Neural crest cell (in vitro differentiated cells): ENCODE measurements at regions not wholly inside any gene's neighbourhood (a gene's known extent, or its start where the extent isn't known, plus 50 kb on each side); places are given as distances from the start of the nearest gene placed in this dataset.
"Not testable (repeated sequence)": the region's sequence is repeated elsewhere in the genome, so short reads cannot be mapped to it uniquely, and the experiment has no call there.

ENCODE experiments used
- DNase-seq: peaks from one replicate; pipeline ENCODE4 v3.0.0; 2021; ENCODE audit warnings: low read depth, mixed read lengths, low spot score
- H3K27ac Mint-ChIP-seq: one replicate; pipeline ENCODE4 v1.8.0; 2021; ENCODE audit warnings: mild to moderate bottlenecking, mixed read lengths; ENCODE audit not compliant: unreplicated experiment
- H3K27me3 Mint-ChIP-seq: 2 replicates; pipeline ENCODE4 v1.8.0; 2021; ENCODE audit warnings: low read depth, mild to moderate bottlenecking, mixed read lengths
- H3K36me3 Mint-ChIP-seq: 2 replicates; pipeline ENCODE4 v1.8.0; 2021; ENCODE audit warnings: low read depth, mild to moderate bottlenecking, mixed read lengths
- H3K4me1 Mint-ChIP-seq: 2 replicates; pipeline ENCODE4 v1.8.0; 2021; ENCODE audit warnings: mixed read lengths
- H3K4me3 Mint-ChIP-seq: one replicate; pipeline ENCODE4 v1.8.0; 2021; ENCODE audit warnings: mild to moderate bottlenecking, mixed read lengths
- H3K9me3 Mint-ChIP-seq: 2 replicates; pipeline ENCODE4 v1.8.0; 2021; ENCODE audit warnings: mixed read lengths
- CTCF ChIP-seq: fragments of 200-600 bp; sonication (generic); conservative IDR thresholded peaks from 2 replicates; pipeline ENCODE4 v1.5.0; 2021; ENCODE audit warnings: antibody characterized with exemption, mild to moderate bottlenecking

DNA sequence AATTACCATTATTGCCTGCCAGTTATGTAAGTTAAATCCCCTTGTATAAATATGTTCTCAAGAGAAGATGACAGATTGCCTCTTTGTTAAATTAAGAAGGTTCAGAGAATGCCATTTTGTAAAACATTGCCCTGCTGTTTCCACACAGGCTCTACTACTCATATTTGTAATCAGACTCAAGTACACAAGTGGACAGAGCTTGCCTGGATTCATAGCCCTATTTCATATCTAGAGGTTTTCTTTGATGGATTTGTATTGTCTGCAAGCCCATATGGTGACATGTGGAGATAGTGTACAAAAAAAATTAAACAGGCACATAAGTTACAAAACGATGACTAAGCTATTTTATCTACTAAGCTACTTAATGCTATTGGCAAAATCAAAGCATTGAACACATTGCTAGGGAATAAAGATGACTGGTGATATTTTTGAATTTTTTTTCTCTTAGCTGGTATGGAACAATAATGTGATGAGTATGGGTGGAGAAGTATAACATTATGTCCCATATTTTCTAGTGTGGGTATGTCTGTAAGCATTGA, 1286.6 kb upstream of the ALCAM start:
- Mint-ChIP-seq H3K9me3 (no peaks in the 10 kb centered on the region), H3K4me1 (no peaks in the 10 kb centered on the region), H3K36me3 (no peaks in the 10 kb centered on the region), H3K27ac (no peak overlapping the region), H3K27me3 (no peaks in the 10 kb centered on the region), H3K4me3 (no peak overlapping the region)
- TF ChIP-seq CTCF = no peak
- no peak for DNase-seq

DNA sequence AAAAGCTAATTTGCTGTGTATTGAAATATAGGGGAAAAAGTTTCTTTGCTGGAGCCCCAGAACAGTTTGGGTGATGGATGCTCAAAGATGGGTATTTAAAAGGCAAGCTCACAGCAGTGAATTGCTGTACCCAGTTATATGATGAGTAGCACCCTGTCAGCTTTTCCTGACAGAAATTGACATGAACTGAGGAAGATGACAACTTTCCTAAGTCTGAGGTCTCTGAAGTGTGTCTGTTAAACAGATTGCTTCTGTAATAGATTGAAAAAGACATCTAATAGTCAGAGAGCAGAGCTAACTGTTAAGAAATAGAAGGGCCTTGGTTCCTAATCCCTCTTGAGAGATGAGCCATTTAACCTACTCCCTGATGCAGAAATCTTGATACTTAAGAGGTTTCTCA, 1278.0 kb upstream of the ALCAM start:
- H3K36me3 Mint-ChIP-seq = no peaks in the 10 kb centered on the region

GRCh38 chr3:104089987-104090386, 1276.7 kb upstream of the ALCAM start:
- DNase-seq, H3K36me3 Mint-ChIP-seq, H3K27ac Mint-ChIP-seq, H3K27me3 Mint-ChIP-seq, H3K4me1 Mint-ChIP-seq, H3K4me3 Mint-ChIP-seq: not testable (repeated sequence)
- peaks cover 11% of the 10 kb centered on the region for H3K9me3 Mint-ChIP-seq

More for the DNA sequence above, 1278.0 kb upstream of the ALCAM start:
- H3K27ac Mint-ChIP-seq = no peak overlapping the region
- H3K4me1 Mint-ChIP-seq = no peaks in the 10 kb centered on the region
- no peaks in the 10 kb centered on the region for H3K27me3 Mint-ChIP-seq
- DNase-seq = no peak
- no peak for TF ChIP-seq CTCF
- H3K9me3 Mint-ChIP-seq = peaks cover 11% of the 10 kb centered on the region
- no peak overlapping the region for H3K4me3 Mint-ChIP-seq

GRCh38 chr3:104101736-104102135, 1265.0 kb upstream of the ALCAM start:
- Mint-ChIP-seq H3K9me3 (peaks cover 3% of the 10 kb centered on the region), H3K36me3 (no peaks in the 10 kb centered on the region)

DNA sequence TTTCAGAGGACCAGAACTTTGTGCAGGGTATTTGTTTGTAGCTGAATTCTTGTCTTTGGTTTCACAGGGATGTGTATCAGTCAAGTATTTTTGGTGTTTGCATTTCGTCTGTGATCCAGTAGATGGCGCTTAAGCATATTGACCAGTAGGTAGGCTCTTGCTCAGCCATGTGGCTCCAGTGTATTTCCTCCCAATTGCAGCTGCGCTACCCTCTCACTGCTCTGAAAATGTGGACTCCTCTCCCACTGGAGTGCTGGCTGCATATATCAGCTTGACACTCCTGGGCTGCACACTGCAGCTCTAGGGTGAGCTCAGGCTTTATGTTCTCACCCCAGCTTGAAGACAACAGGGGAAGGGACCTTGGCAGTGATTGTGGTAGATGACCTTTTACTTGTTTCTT, 1264.3 kb upstream of the ALCAM start:
- Mint-ChIP-seq H3K27me3 (no peaks in the 10 kb centered on the region), H3K4me1 (peaks cover 4% of the 10 kb centered on the region), H3K9me3 (peaks cover 3% of the 10 kb centered on the region), H3K27ac (peak overlapping the region; percentile 69), H3K36me3 (no peaks in the 10 kb centered on the region), H3K4me3 (no peak overlapping the region)
- peak; percentile 32 for DNase-seq
- peak; percentile 72 for TF ChIP-seq CTCF

More at GRCh38 chr3:104101736-104102135, 1265.0 kb upstream of the ALCAM start:
- Mint-ChIP-seq H3K4me3 (no peak overlapping the region), H3K27me3 (no peaks in the 10 kb centered on the region), H3K27ac (no peak overlapping the region), H3K4me1 (peaks cover 4% of the 10 kb centered on the region)
- TF ChIP-seq CTCF = no peak
- DNase-seq = no peak

GRCh38 chr3:104106276-104106675, 1260.4 kb upstream of the ALCAM start:
- H3K27ac Mint-ChIP-seq = no peak overlapping the region
- H3K4me1 Mint-ChIP-seq = peaks cover 4% of the 10 kb centered on the region
- TF ChIP-seq CTCF = no peak
- peaks cover 3% of the 10 kb centered on the region for H3K9me3 Mint-ChIP-seq
- H3K36me3 Mint-ChIP-seq = no peaks in the 10 kb centered on the region
- no peaks in the 10 kb centered on the region for H3K27me3 Mint-ChIP-seq
- DNase-seq = no peak
- H3K4me3 Mint-ChIP-seq = no peak overlapping the region
